GM12891 (cell line): ENCODE measurements at regions not wholly inside any gene's neighbourhood (a gene's known extent, or its start where the extent isn't known, plus 50 kb on each side); places are given as distances from the start of the nearest gene placed in this dataset.

Source experiments
- POLR2A ChIP-seq: IDR thresholded peaks from 2 replicates; pipeline ENCODE4 v1.6.1; 2011; ENCODE audit warnings: low read depth, low read length, control low read depth
- POLR2AphosphoS5 ChIP-seq: IDR thresholded peaks from 2 replicates; pipeline ENCODE4 v1.6.1; 2011; ENCODE audit warnings: low read depth, low read length, control low read depth

- TF ChIP-seq POLR2A: no peak
- TF ChIP-seq POLR2AphosphoS5: no peak
These were observed 233.0 kb downstream of the RWDD3 start for GRCh38 chr1:95467036-95467435.
